H1 (cell line): ENCODE measurements at regions not wholly inside any gene's neighbourhood (a gene's known extent, or its start where the extent isn't known, plus 50 kb on each side); places are given as distances from the start of the nearest gene placed in this dataset.
A peak's percentile ranks its signal among the peaks of the same experiment; 100 is the strongest.

Experiments
- CTCF ChIA-PET: fragments of 300-600 bp; sonication (Branson Sonifier 250); formaldehyde crosslinking; loops from one replicate; lab custom pipeline; 2021; ENCODE audit not compliant: partially characterized antibody; lab: Charles Lee
- POLR2A ChIA-PET: fragments of 300-600 bp; sonication (Branson Sonifier 250); formaldehyde crosslinking; loops from one replicate; lab custom pipeline; 2021; ENCODE audit warnings: inconsistent platforms; ENCODE audit not compliant: partially characterized antibody; lab: Charles Lee
- DNase-seq, 2 experiments: peaks; one replicate each; pipeline versions ENCODE4 v3.0.0 to v3.0.0-alpha.2; 2010 to 2022; ENCODE audit warnings: low spot score in 2 of 2, low read depth in 1 of 2, mixed read lengths in 1 of 2
- FAIRE-seq: peaks from 2 replicates; lab custom pipeline; 2011; peaks lifted over from hg19 to GRCh38; lab: Jason Lieb, UNC
- H2AFZ ChIP-seq: 2 replicates; pipeline ENCODE4 v1.8.1; 2012; ENCODE audit warnings: low read length, inconsistent platforms
- H2AK5ac ChIP-seq: 2 replicates; pipeline ENCODE4 v1.6.1; 2013; ENCODE audit warnings: low read depth, low read length
- H2BK120ac ChIP-seq: replicated peaks from 2 replicates; pipeline ENCODE3; 2013; ENCODE audit warnings: low read depth, low read length, inconsistent platforms
- H2BK12ac ChIP-seq: 2 replicates; pipeline ENCODE4 v1.6.1; 2013; ENCODE audit warnings: low read depth, low read length
- H2BK15ac ChIP-seq: 2 replicates; pipeline ENCODE4 v1.6.1; 2013; ENCODE audit warnings: low read length
- H2BK20ac ChIP-seq: 2 replicates; pipeline ENCODE4 v1.6.1; 2013; ENCODE audit warnings: low read length
- H2BK5ac ChIP-seq: 2 replicates; pipeline ENCODE4 v1.6.1; 2013; ENCODE audit warnings: low read depth, low read length
- H3K14ac ChIP-seq: 2 replicates; pipeline ENCODE4 v1.6.1; 2013; ENCODE audit warnings: inconsistent platforms; ENCODE audit not compliant: insufficient read length
- H3K18ac ChIP-seq: 2 replicates; pipeline ENCODE4 v1.6.1; 2013; ENCODE audit warnings: low read length; ENCODE audit errors: extremely low read depth
- H3K23ac ChIP-seq: 2 replicates; pipeline ENCODE4 v1.6.1; 2013; ENCODE audit warnings: inconsistent platforms; ENCODE audit not compliant: insufficient read length
- H3K23me2 ChIP-seq: 2 replicates; pipeline ENCODE4 v1.6.1; 2013; ENCODE audit warnings: low read depth, low read length
- H3K27ac ChIP-seq: 2 replicates; pipeline ENCODE4 v1.6.1; 2011; ENCODE audit warnings: low read depth, low read length, inconsistent platforms
- H3K27me3 ChIP-seq, 4 experiments: replicated peaks in 1 of 4; 1 replicate in 1 of 4; 2 replicates in 3 of 4; pipeline versions ENCODE4 v1.6.1 to v1.8.1; 2011 to 2013; ENCODE audit warnings: low read length in 3 of 4, mild to moderate bottlenecking in 3 of 4, inconsistent platforms in 2 of 4, mixed read lengths in 2 of 4, moderate library complexity in 1 of 4; ENCODE audit not compliant: control insufficient read depth in 3 of 4, insufficient read depth in 3 of 4; ENCODE audit errors: extremely low read depth in 1 of 4
- H3K36me3 ChIP-seq, 4 experiments: 2 replicates each; pipeline versions ENCODE4 v1.6.1 to v1.8.1; 2011 to 2013; ENCODE audit warnings: mild to moderate bottlenecking in 4 of 4, low read length in 3 of 4, moderate library complexity in 2 of 4, control low read depth in 1 of 4, inconsistent platforms in 1 of 4; ENCODE audit not compliant: insufficient read depth in 4 of 4, control insufficient read depth in 2 of 4
- H3K4ac ChIP-seq: replicated peaks from 2 replicates; pipeline ENCODE3; 2013; ENCODE audit warnings: low read length, low read depth, mixed read lengths, inconsistent platforms; ENCODE audit not compliant: insufficient read length
- H3K4me1 ChIP-seq, 4 experiments: replicated peaks in 1 of 4; 1 replicate in 1 of 4; 2 replicates in 3 of 4; pipeline versions ENCODE4 v1.6.1 to v1.8.1; 2011 to 2013; ENCODE audit warnings: low read length in 3 of 4, inconsistent platforms in 2 of 4, mixed read lengths in 1 of 4; ENCODE audit not compliant: insufficient read depth in 4 of 4, control insufficient read depth in 3 of 4
- H3K4me2 ChIP-seq, 2 experiments: 2 replicates each; pipeline versions ENCODE4 v1.6.1 to v1.8.1; 2011 to 2013; ENCODE audit warnings: low read depth in 2 of 2, low read length in 2 of 2, control low read depth in 1 of 2, inconsistent platforms in 1 of 2, mild to moderate bottlenecking in 1 of 2; ENCODE audit not compliant: insufficient read depth in 1 of 2
- H3K4me3 ChIP-seq, 4 experiments: fragments of 200-600, 300-600 bp in 1 of 4; sonication (generic), shearing (Covaris generic), sonication (Bioruptor Twin) in 1 of 4; 2 replicates each; pipeline versions ENCODE4 v1.5.1 to v1.8.1; 2011 to 2016; ENCODE audit warnings: low read length in 4 of 4, low read depth in 3 of 4, control low read depth in 2 of 4, inconsistent platforms in 2 of 4, mild to moderate bottlenecking in 2 of 4, mixed read lengths in 1 of 4, moderate library complexity in 1 of 4; ENCODE audit not compliant: insufficient read depth in 2 of 4; ENCODE audit errors: extremely low read depth in 1 of 4
- H3K56ac ChIP-seq: replicated peaks from 2 replicates; pipeline ENCODE3; 2013; ENCODE audit warnings: low read depth, mild to moderate bottlenecking, mixed read lengths, low read length, inconsistent platforms; ENCODE audit not compliant: insufficient read length
- H3K79me1 ChIP-seq: 2 replicates; pipeline ENCODE4 v1.6.1; 2013; ENCODE audit warnings: low read depth, low read length, control low read depth
- H3K79me2 ChIP-seq, 2 experiments: 2 replicates each; pipeline versions ENCODE4 v1.6.1 to v1.8.1; 2012 to 2013; ENCODE audit warnings: low read length in 2 of 2, mild to moderate bottlenecking in 2 of 2, inconsistent platforms in 1 of 2; ENCODE audit not compliant: insufficient read depth in 2 of 2, control insufficient read depth in 1 of 2
- H3K9ac ChIP-seq, 4 experiments: replicated peaks in 1 of 4; 1 replicate in 1 of 4; 2 replicates in 3 of 4; pipeline versions ENCODE4 v1.6.1 to v1.8.1; 2011 to 2013; ENCODE audit warnings: low read depth in 3 of 4, low read length in 3 of 4, control low read depth in 2 of 4, mild to moderate bottlenecking in 2 of 4, moderate library complexity in 2 of 4, inconsistent platforms in 1 of 4; ENCODE audit errors: extremely low read depth in 1 of 4
- H3K9me3 ChIP-seq, 2 experiments: 2 replicates each; pipeline versions ENCODE4 v1.6.1 to v1.8.1; 2012 to 2013; ENCODE audit warnings: mild to moderate bottlenecking in 2 of 2, moderate library complexity in 2 of 2, control low read depth in 1 of 2, inconsistent platforms in 1 of 2, low read depth in 1 of 2, low read length in 1 of 2, mixed read lengths in 1 of 2; ENCODE audit not compliant: insufficient read depth in 2 of 2
- H4K20me1 ChIP-seq, 2 experiments: replicated peaks in 1 of 2; 2 replicates each; pipeline versions ENCODE3 to v1.8.1; 2011 to 2013; ENCODE audit warnings: inconsistent platforms in 2 of 2, low read length in 2 of 2, mild to moderate bottlenecking in 1 of 2; ENCODE audit not compliant: insufficient read depth in 2 of 2, control insufficient read depth in 1 of 2
- H4K5ac ChIP-seq: 2 replicates; pipeline ENCODE4 v1.6.1; 2013; ENCODE audit warnings: low read length, low read depth, mixed read lengths, inconsistent platforms; ENCODE audit not compliant: insufficient read length
- H4K8ac ChIP-seq: 2 replicates; pipeline ENCODE4 v1.8.0; 2013; ENCODE audit warnings: mild to moderate bottlenecking, moderate library complexity, low read length, inconsistent platforms; ENCODE audit not compliant: insufficient read depth; ENCODE audit errors: extremely low read depth
- H4K91ac ChIP-seq: replicated peaks from 2 replicates; pipeline ENCODE3; 2013; ENCODE audit warnings: low read length, mixed read lengths, inconsistent platforms; ENCODE audit not compliant: insufficient read length
- ASH2L ChIP-seq: fragments of 200-600, 300-600 bp; sonication (generic); IDR thresholded peaks from one replicate; pipeline ENCODE4 v1.7.1; 2017; ENCODE audit warnings: low read length
- CEBPB ChIP-seq: IDR thresholded peaks from 2 replicates; pipeline ENCODE4 v1.6.1; 2012; ENCODE audit warnings: low read depth, low read length
- CTBP2 ChIP-seq: IDR thresholded peaks from 2 replicates; pipeline ENCODE4 v1.7.0; 2011; ENCODE audit warnings: borderline replicate concordance, mild to moderate bottlenecking, moderate library complexity, mixed read lengths, low read length; ENCODE audit not compliant: insufficient read depth, insufficient read length
- EGR1 ChIP-seq: IDR thresholded peaks from 2 replicates; pipeline ENCODE4 v1.6.1; 2011; ENCODE audit warnings: low read depth, low read length, borderline replicate concordance
- EP300 ChIP-seq, 2 experiments: IDR thresholded peaks; 1 replicate in 1 of 2; 2 replicates in 1 of 2; pipeline ENCODE4 v1.6.1; 2011 to 2012; ENCODE audit warnings: low read depth in 2 of 2, low read length in 2 of 2, mild to moderate bottlenecking in 2 of 2, borderline replicate concordance in 1 of 2, inconsistent platforms in 1 of 2, moderate library complexity in 1 of 2
- FOSL1 ChIP-seq: IDR thresholded peaks from 2 replicates; pipeline ENCODE4 v1.6.1; 2011; ENCODE audit warnings: mild to moderate bottlenecking, low read depth, low read length, moderate library complexity; ENCODE audit not compliant: insufficient read depth
- HDAC2 ChIP-seq, 2 experiments: fragments of 300-600 bp in 1 of 2; sonication (generic) in 1 of 2; IDR thresholded peaks; 2 replicates each; pipeline ENCODE4 v1.6.1; 2011 to 2012; ENCODE audit warnings: low read depth in 2 of 2, low read length in 2 of 2, mild to moderate bottlenecking in 2 of 2, moderate library complexity in 2 of 2, borderline replicate concordance in 1 of 2, inconsistent platforms in 1 of 2
- RAD21 ChIP-seq, 2 experiments: IDR thresholded peaks in 1 of 2; conservative IDR thresholded peaks in 1 of 2; 2 replicates each; pipeline ENCODE4 v1.6.1; 2011; ENCODE audit warnings: low read depth in 2 of 2, low read length in 2 of 2, improper control_type of control experiment in 1 of 2, inconsistent platforms in 1 of 2, mild to moderate bottlenecking in 1 of 2, moderate library complexity in 1 of 2
- SIN3A ChIP-seq, 2 experiments: IDR thresholded peaks in 1 of 2; conservative IDR thresholded peaks in 1 of 2; 2 replicates each; pipeline ENCODE4 v1.6.1; 2011 to 2012; ENCODE audit warnings: low read length in 2 of 2, improper control_type of control experiment in 1 of 2, low read depth in 1 of 2, mild to moderate bottlenecking in 1 of 2
- SIRT6 ChIP-seq: IDR thresholded peaks from one replicate; pipeline ENCODE4 v1.7.1; 2012; ENCODE audit warnings: low read length, inconsistent platforms
- SP2 ChIP-seq: IDR thresholded peaks from 2 replicates; pipeline ENCODE4 v1.6.1; 2012; ENCODE audit warnings: mild to moderate bottlenecking, low read length, inconsistent platforms
- SP4 ChIP-seq: IDR thresholded peaks from 2 replicates; pipeline ENCODE4 v1.6.1; 2012; ENCODE audit warnings: low read length, inconsistent platforms
- SRF ChIP-seq: IDR thresholded peaks from 2 replicates; pipeline ENCODE4 v1.6.1; 2011; ENCODE audit warnings: mild to moderate bottlenecking, low read depth, low read length, moderate library complexity
- TBP ChIP-seq: IDR thresholded peaks from 2 replicates; pipeline ENCODE4 v1.6.1; 2011; ENCODE audit warnings: low read depth, low read length, improper control_type of control experiment
- WGBS, 2 experiments: shearing (Covaris generic) in 1 of 2; methylation state at CpG; one replicate each; pipeline versions ENCODE4 v1.1.6 to v1.1.7; 2013 to 2015; ENCODE audit warnings: low lambda C conversion rate in 2 of 2, mixed read lengths in 2 of 2, inconsistent platforms in 1 of 2, low coverage in 1 of 2, missing lambda C conversion rate in 1 of 2; ENCODE audit not compliant: insufficient replicate concordance in 2 of 2, insufficient coverage in 1 of 2, insufficient read length in 1 of 2; ENCODE audit errors: extremely low coverage in 1 of 2, missing lambda C conversion rate in 1 of 2; 5-methylcytosine and 5-hydroxymethylcytosine counted together

GRCh38 chr17:5922476-5922875 is 147.7 kb upstream of the WSCD1 start:
- CTCF ChIA-PET = interaction anchor here (0.7 kb wide), 1 partner anchor 19 kb away, joined by 3 read pairs; no protein-coding TSS in a partner anchor
- H2BK15ac ChIP-seq = peak overlapping the region; percentile 97
- DNase-seq = no peak

More at GRCh38 chr17:5922476-5922875, 147.7 kb upstream of the WSCD1 start:
- peak overlapping the region; percentile 96; the same call in 1 of the 2 replicates for H2BK12ac ChIP-seq
- no peak overlapping the region for H3K23ac ChIP-seq
- 83% methylated on average over 10 of the region's 10 CpGs; no CpG with 5 or more reads in 1 of the 2 experiments for WGBS, 2 experiments
- no peaks in the 10 kb centered on the region for H3K79me1 ChIP-seq
- no peak for FAIRE-seq
- H3K4me1 ChIP-seq = peaks cover 3 to 8% (median 4%) of the 10 kb centered on the region in 4 experiments
- H3K9ac ChIP-seq = no peak overlapping the region; a peak in 1 of 7 replicates
- H2BK20ac ChIP-seq = peak overlapping the region; percentile 43; the same call in 1 of the 2 replicates
- H2BK5ac ChIP-seq = peak overlapping the region; percentile 68; the same call in 1 of the 2 replicates
- H3K18ac ChIP-seq = peak overlapping the region; percentile 41; the same call in 1 of the 2 replicates
- H3K14ac ChIP-seq = no peak overlapping the region
- H3K27me3 ChIP-seq = no peaks in the 10 kb centered on the region
- no peaks in the 10 kb centered on the region for H4K20me1 ChIP-seq
- POLR2A ChIA-PET = no interaction called here
- H3K56ac ChIP-seq = no peak overlapping the region
- no peak overlapping the region for H3K27ac ChIP-seq
- H2AK5ac ChIP-seq = peak overlapping the region; percentile 78; the same call in 1 of the 2 replicates
- H4K5ac ChIP-seq = no peak overlapping the region
- no peaks in the 10 kb centered on the region for H3K9me3 ChIP-seq
- no peaks in the 10 kb centered on the region for H3K79me2 ChIP-seq
- TF ChIP-seq RAD21 (IDR thresholded peaks at IDR 0.05 in 1 of 2, conservative IDR thresholded peaks at IDR 0.05 in 1 of 2; ENCODE audit: low read depth in 2 of 2, low read length in 2 of 2) = no peak
- no peak for TF ChIP-seq CEBPB
- no peak for TF ChIP-seq SRF
- TF ChIP-seq SIRT6 = no peak
- no peak for TF ChIP-seq SP2
- TF ChIP-seq CTBP2 = no peak
- no peak for TF ChIP-seq SP4
- no peak for TF ChIP-seq ASH2L
- no peak for TF ChIP-seq SIN3A (conservative IDR thresholded peaks at IDR 0.05 in 1 of 2, IDR thresholded peaks at IDR 0.05 in 1 of 2; ENCODE audit: low read depth in 1 of 2, low read length in 2 of 2)
- TF ChIP-seq EGR1 = no peak
- TF ChIP-seq TBP = no peak
- no peak for TF ChIP-seq EP300 (IDR thresholded peaks at IDR 0.05; ENCODE audit: borderline replicate concordance in 1 of 2, low read depth in 2 of 2, low read length in 2 of 2)
- TF ChIP-seq FOSL1 = no peak
- no peak for TF ChIP-seq HDAC2 (IDR thresholded peaks at IDR 0.05; ENCODE audit: borderline replicate concordance in 1 of 2, low read depth in 2 of 2, low read length in 2 of 2)
- no peaks in the 10 kb centered on the region for H3K36me3 ChIP-seq
- H2BK120ac ChIP-seq = peak overlapping the region; percentile 27
- no peak overlapping the region for H2AFZ ChIP-seq
- no peak overlapping the region for H3K4me2 ChIP-seq
- H3K4ac ChIP-seq = peak overlapping the region; percentile 50
- peak overlapping the region; percentile 81 for H4K91ac ChIP-seq
- H4K8ac ChIP-seq = no peak overlapping the region; the same call in 1 of the 2 replicates
- no peaks in the 10 kb centered on the region for H3K23me2 ChIP-seq
- no peak overlapping the region for H3K4me3 ChIP-seq
